ENCODE measurements at regions not wholly inside any gene's neighbourhood (a gene's known extent, or its start where the extent isn't known, plus 50 kb on each side); places are given as distances from the start of the nearest gene placed in this dataset.

DNA sequence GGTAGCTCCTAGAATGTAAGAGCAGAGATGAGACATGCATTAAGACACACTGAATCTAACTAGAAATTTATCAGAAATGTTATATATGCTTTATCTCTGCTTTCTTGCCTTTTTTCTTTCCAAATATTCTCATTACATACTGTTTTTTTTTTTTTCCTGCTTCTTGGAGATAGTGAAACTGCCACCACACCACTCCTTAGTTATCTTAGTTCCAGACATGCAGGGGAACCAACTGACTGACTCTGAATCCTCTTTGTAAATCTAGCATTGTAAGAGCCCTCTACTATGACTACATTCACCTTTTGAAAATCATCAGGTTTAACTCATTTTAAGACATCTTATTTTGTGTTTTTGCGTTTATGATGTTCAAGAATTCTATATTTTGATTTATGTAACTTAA lies 181.3 kb upstream of the ST8SIA4 start:
- Histone ChIP-seq H3K4me1 (ENCODE audit: low read length) (no peaks in the 10 kb centered on the region), H3K36me3 (replicated peaks; ENCODE audit: insufficient read depth, low read length) (no peaks in the 10 kb centered on the region), H3F3A (ENCODE audit: insufficient read depth, low read length) (no peaks in the 10 kb centered on the region), H3K4me2 (ENCODE audit: low read depth, low read length) (no peak overlapping the region), H3K9ac (ENCODE audit: low read length) (no peak overlapping the region), H3K27ac (ENCODE audit: low read length) (no peak overlapping the region), H2AFZ (ENCODE audit: low read length) (no peak overlapping the region), H4K20me1 (ENCODE audit: insufficient read depth, low read length) (no peaks in the 10 kb centered on the region), H3K79me2 (ENCODE audit: low read length) (no peaks in the 10 kb centered on the region), H3K4me3 (ENCODE audit: low read length) (no peak overlapping the region), H3K9me3 (replicated peaks; ENCODE audit: insufficient read depth, low read length) (no peaks in the 10 kb centered on the region), H3K9me2 (replicated peaks; ENCODE audit: insufficient read depth, low read length) (no peaks in the 10 kb centered on the region), H3K27me3 (replicated peaks; ENCODE audit: insufficient read depth, low read length) (no peaks in the 10 kb centered on the region)
- TF ChIP-seq CTCF (IDR thresholded peaks at IDR 0.05; ENCODE audit: low read length), result no peak
- no peak for TF ChIP-seq EZH2 (optimal IDR thresholded peaks at IDR 0.05; ENCODE audit: low read depth, low read length)
- TF ChIP-seq EZH2phosphoT487 (IDR thresholded peaks at IDR 0.05; ENCODE audit: low read length), result no peak
- no peak for DNase-seq

GRCh38 chr5:101080462-101081240 lies 177.6 kb upstream of the ST8SIA4 start:
- TF ChIP-seq CTCF (IDR thresholded peaks at IDR 0.05; ENCODE audit: low read length), result no peak
- no peak for TF ChIP-seq EZH2phosphoT487 (IDR thresholded peaks at IDR 0.05; ENCODE audit: low read length)
- no peak for TF ChIP-seq EZH2 (optimal IDR thresholded peaks at IDR 0.05; ENCODE audit: low read depth, low read length)
- no peak overlapping the region for H3K27ac ChIP-seq (ENCODE audit: low read length)
- no peaks in the 10 kb centered on the region for H3K79me2 ChIP-seq (ENCODE audit: low read length)
- no peaks in the 10 kb centered on the region for H3K27me3 ChIP-seq (replicated peaks; ENCODE audit: insufficient read depth, low read length)
- no peak overlapping the region for H3K4me3 ChIP-seq (ENCODE audit: low read length)
- H3K4me2 ChIP-seq (ENCODE audit: low read depth, low read length), result no peak overlapping the region
- H3K9ac ChIP-seq (ENCODE audit: low read length), result no peak overlapping the region
- H3K9me2 ChIP-seq (replicated peaks; ENCODE audit: insufficient read depth, low read length), result no peaks in the 10 kb centered on the region
- H2AFZ ChIP-seq (ENCODE audit: low read length), result no peak overlapping the region
- H3K4me1 ChIP-seq (ENCODE audit: low read length), result no peaks in the 10 kb centered on the region
- no peaks in the 10 kb centered on the region for H3K9me3 ChIP-seq (replicated peaks; ENCODE audit: insufficient read depth, low read length)
- DNase-seq, result no peak
- no peaks in the 10 kb centered on the region for H3K36me3 ChIP-seq (replicated peaks; ENCODE audit: insufficient read depth, low read length)
- H3F3A ChIP-seq (ENCODE audit: insufficient read depth, low read length), result no peaks in the 10 kb centered on the region
- H4K20me1 ChIP-seq (ENCODE audit: insufficient read depth, low read length), result no peaks in the 10 kb centered on the region

GRCh38 chr5:101068298-101068697 lies 165.2 kb upstream of the ST8SIA4 start:
- Histone ChIP-seq H3K4me1 (ENCODE audit: low read length) (no peaks in the 10 kb centered on the region), H3K9me3 (replicated peaks; ENCODE audit: insufficient read depth, low read length) (no peaks in the 10 kb centered on the region), H3K79me2 (ENCODE audit: low read length) (no peaks in the 10 kb centered on the region), H3K36me3 (replicated peaks; ENCODE audit: insufficient read depth, low read length) (no peaks in the 10 kb centered on the region), H3F3A (ENCODE audit: insufficient read depth, low read length) (no peaks in the 10 kb centered on the region), H2AFZ (ENCODE audit: low read length) (no peak overlapping the region), H3K4me2 (ENCODE audit: low read depth, low read length) (no peak overlapping the region), H3K27ac (ENCODE audit: low read length) (no peak overlapping the region), H3K9me2 (replicated peaks; ENCODE audit: insufficient read depth, low read length) (no peaks in the 10 kb centered on the region), H3K4me3 (ENCODE audit: low read length) (no peak overlapping the region), H4K20me1 (ENCODE audit: insufficient read depth, low read length) (no peaks in the 10 kb centered on the region), H3K9ac (ENCODE audit: low read length) (no peak overlapping the region), H3K27me3 (replicated peaks; ENCODE audit: insufficient read depth, low read length) (no peaks in the 10 kb centered on the region)
- DNase-seq, result no peak
- TF ChIP-seq EZH2 (optimal IDR thresholded peaks at IDR 0.05; ENCODE audit: low read depth, low read length) (no peak), EZH2phosphoT487 (IDR thresholded peaks at IDR 0.05; ENCODE audit: low read length) (no peak), CTCF (IDR thresholded peaks at IDR 0.05; ENCODE audit: low read length) (no peak)
